ENCODE measurements at regions not wholly inside any gene's neighbourhood (a gene's known extent, or its start where the extent isn't known, plus 50 kb on each side); places are given as distances from the start of the nearest gene placed in this dataset.
"Not testable (repeated sequence)": the region's sequence is repeated elsewhere in the genome, so short reads cannot be mapped to it uniquely, and the experiment has no call there.

DNA sequence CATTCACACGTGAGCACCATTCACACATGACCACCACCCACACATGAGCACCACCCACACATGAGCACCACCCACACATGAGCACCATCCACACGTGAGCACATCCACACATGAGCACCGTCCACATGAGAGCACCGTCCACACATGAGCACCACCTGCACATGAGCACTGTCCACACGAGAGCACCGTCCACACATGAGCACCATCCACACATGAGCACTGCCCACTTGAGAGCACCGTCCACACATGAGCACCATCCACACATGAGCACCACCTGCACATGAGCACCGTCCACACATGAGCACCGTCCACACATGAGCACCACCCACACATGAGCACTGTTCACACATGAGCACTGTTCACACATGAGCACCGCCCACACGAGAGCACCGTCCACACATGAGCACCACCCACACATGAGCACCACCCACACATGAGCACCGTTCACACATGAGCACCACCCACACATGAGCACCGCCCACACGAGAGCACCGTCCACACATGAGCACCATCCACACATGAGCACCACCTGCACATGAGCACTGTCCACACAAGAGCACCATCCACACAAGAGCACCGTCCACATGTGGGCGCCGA, 471.3 kb upstream of the SALL3 start:
- not testable (repeated sequence) for DNase-seq (ENCODE audit: low read depth)

DNA sequence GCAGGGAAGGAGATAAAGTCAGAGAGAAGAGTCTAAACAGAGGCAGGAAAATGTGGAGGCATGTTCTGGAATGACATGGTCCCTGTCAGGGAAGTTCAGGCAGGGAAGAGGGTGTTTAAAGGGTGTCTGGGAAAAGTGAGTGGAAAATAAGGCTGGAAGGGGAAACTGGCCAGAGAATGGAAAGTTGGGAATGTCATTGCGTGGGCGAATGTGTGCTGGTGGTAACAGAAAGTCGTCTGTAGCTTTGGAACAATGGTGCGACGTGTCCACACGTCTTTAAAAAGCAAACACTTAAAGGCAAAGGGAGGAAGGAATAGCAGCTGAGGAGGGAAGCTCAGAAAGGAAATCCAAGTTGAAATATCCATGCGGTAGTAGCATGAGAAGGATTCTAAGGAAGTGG, 469.5 kb upstream of the SALL3 start:
- no peak for DNase-seq (ENCODE audit: low read depth)

DNA sequence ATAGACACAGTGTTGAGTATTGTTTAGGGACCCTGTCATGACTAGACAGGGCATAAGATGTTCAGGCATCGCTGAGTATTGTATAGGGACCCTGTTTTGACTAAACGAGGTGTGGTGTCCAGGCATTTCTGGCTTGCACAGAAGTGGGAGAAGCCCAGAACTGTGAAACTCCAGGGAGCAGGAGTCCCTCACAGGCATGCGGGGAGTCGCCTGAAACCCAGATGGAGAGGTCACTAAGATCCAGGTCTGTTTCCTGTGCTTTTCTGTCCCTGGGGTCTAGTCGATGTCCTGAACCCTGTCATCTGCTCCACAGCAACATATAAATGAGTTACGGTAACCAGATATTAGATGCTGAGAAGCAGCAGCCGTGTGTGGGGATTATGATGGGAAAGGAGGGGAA, 469.0 kb upstream of the SALL3 start:
- DNase-seq (ENCODE audit: low read depth), result no peak

DNA sequence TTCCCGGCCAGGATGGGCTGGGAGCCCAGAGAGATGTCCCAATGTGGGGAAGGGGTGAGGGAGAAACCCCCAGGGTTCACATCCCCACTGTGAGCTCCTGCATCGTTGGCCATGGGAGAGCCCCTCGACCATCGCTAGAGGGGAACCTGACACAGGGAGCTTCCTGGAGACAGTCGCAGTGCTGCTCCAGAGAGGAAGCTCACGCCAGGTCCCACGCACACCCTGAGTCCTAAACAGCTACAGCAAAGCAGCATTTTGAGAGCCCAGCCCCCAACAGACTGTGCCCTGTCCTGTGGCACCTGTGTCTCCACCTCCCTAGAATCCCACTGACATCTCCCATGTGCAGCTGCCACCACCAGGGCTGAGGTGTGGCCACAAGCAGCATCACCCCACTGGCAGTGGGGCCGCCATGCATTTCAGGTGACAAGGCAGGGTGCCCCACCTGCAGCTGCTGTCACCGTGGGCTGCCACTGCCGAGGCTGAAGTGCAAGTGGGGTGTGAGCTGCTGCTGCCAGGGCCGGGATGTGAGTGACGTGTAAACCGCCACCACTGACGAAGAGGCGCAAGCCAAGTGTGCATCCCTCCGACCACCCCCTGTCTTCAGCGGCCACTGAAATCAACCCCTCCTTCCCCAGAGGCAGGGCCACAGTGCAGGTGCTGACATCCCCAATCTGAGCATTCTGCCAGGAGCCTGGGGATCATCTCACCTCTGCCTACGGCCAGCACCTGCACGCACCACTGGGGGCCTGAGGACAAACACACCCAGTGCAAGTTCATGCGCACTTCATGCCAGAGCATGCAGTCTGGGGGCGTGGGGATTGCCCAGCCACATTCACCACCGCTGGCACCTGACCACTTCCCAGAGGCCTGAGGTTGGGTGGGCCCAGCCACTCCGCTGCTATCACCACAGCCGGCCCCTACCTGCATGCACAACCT, 467.7 kb upstream of the SALL3 start:
- DNase-seq (ENCODE audit: low read depth), result no peak

DNA sequence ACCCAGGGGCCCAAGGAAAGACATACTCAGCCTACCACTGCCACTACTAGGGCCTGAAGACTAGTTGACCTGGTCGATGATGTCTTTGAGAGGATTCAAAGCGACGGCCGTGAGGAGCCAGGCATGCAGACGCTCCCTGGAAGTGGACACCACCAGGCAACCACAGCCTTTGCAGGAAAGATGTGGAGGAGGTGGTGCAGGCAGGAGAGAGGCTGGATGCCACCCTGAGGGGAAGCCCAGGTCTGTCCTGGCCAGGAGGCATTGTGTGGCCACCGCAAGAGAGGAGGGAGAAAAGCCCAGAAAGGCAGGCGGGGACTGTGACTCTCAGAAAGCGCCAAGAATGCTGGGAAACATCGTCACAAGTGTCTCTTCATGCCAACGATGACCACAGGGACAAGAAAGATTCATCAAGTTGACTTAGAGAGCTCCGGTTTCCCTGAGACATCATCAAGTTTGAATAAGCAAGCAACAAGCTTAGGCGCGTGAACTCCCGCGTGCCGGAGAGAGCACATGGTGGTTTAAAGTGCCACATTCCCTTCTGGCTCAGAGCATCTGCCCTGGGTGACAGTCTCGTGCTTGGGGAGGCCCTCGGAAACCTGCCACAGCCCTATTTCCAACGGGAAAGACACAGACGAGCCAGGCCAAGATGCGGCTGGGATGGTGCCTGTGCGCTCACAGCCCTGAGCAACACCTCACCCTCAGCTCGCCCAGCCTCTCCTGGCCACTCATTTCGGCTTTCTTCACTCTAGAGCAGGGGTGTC, 464.5 kb upstream of the SALL3 start:
- no peak for DNase-seq (ENCODE audit: low read depth)

DNA sequence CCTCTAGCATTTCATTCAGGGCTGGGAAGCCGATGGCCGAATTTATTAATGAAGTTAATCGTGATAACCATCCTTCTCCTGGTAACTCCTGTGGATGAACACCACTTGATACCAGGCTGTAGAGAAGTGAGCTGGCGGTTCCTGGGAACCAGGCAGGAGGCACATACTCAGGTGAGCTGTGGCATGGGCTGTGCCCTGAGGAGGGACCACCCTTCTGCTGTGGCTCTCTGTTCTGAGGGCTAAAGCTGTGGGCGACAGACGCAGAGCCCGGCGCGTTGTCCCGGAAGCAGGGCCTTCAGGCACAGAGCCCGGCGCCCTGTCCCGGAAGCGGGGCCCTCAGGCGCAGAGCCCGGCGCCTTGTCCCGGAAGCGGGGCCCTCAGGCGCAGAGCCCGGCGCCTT, 462.3 kb upstream of the SALL3 start:
- DNase-seq (ENCODE audit: low read depth), result no peak

DNA sequence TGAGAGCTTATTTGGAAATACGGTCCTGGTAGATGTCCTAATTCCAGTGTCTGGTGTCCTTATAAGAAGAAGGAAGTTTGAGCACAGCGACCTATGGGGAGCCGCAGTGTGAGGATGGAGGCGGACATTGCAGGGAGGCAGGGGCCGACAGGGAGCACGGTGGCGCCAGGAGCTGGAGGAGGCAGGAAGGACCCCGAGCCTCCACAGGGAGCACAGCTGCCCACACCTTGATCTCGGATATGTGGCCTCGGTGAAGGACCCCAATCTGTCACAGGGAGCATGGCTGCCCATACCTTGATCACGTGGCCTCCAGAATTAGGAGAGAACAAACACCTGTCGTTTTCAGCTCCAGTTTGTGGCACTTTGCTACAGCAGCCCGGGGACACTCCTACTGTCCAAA, 461.6 kb upstream of the SALL3 start:
- no peak for DNase-seq (ENCODE audit: low read depth)

DNA sequence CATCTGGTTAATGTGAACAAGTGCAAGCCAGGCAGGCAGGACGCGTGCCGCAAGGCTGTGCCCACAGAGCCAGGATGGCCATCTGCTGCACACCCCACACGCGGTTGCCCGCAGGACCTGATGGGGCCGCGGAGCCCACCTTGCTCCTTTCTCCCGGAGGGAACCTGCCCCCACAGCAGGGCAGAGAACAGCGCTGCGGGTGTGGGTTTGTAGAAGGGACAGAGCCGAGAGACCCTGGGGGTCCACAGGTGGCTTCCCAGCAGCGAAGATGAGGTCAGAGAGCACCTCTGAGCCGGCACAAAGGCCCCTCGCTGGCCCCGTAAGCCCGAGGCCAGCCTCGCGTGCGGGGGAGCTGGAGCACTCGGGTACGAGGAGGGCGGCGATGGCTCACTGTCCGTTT, 460.8 kb upstream of the SALL3 start:
- no peak for DNase-seq (ENCODE audit: low read depth)

DNA sequence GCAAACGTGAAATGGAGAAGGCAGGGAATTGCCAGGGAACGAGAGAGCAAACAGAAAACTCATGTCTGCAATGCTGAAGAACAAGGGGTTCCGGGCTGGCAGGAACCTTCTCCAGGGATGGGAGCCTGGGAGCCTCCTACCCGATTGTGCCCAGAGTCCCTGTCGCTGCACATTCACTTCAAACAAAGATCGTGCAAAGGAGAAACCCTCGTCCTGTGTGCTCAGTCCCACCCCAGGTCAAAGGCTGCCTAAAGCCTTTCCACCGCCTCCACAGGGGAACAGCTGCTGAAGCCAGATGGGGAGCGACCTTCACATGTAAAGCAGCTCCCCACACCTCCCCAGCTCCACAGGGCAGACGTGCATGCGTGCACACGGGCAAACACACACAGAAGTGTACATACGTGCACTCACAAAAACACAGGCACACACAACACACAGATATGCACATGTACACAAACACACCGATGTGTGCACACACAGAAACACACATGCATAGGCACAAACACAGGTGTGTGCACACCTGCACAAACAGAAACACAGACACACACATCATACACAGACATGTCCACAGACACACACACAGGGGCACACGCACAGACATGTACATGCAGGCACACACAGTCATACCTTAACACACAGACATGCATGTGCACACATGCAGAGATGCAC, 460.1 kb upstream of the SALL3 start:
- DNase-seq (ENCODE audit: low read depth), result no peak

DNA sequence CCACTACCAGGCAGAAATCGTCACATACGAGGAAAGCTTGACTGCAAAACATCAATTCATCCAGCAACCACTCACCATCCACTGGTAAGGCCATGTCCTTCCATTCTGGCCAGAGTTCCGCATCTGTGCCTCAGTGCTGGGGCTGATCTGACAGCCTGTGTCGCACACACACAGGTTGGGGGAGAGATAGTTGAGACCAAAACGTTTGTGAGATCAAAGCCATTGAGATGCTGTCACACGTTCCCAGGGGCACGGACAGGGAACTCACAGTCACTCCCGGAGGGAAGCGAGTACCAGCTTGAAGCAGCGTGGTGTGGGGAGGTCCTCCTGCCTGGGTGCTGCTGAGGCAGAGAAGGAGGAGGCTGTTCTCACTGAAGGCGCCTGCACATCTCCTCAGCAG, 458.5 kb upstream of the SALL3 start:
- no peak for DNase-seq (ENCODE audit: low read depth)

DNA sequence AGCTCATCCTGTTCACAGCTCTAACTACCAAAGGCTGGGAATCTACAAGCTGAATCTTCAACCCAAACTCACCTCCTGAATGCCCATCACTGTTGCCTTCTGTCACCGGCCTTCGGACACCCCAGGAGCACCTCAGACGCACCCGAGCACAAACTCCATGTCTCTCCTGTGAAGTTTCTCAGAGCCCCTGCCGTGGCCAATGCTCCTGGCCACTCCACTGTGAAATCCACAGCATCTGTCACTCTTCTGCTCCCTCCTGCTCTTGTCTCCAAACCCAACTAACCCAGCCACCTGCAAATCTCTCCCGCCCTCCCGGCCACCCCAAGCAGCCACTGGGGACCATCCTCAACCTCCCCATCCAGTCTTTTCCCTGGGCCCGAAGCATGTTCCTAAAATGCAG, 457.9 kb upstream of the SALL3 start:
- DNase-seq (ENCODE audit: low read depth), result no peak

DNA sequence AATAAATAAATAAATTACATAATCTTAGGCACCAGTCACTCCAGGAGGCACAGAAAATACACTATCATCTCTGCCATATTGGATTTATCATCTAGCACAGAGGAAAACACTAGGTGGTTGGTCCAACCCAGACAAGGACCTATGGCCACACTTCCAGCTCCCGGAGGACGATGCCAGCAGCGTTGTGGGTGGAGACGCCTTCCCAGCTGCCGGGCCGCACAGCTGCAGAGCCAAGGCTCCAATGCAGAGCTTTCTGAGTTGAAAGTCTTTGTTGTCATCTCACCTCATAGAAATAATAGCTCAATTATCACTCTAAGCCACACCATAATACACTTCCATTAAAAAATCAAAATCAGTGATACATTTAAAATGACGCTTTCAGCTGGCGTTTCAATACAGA, 457.1 kb upstream of the SALL3 start:
- no peak for DNase-seq (ENCODE audit: low read depth)

DNA sequence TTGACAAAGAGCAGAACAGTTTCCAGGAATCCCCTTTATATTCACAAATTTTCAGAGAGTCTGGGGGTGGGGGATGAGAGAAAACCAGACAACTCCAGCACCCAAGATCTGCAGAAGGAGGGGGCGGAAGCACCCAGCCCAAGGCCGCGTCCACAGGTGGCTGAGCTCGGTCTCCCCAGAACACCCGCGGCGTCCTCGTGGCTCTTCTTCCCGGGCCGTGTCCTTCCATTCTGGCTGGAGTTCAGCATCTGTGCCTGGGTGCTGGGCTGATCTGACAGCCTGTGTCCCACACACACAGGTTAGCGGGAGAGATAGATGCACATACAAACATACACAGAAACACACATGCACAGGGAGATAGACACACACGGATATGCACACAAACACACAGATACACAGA, 455.8 kb upstream of the SALL3 start:
- DNase-seq (ENCODE audit: low read depth), result no peak

DNA sequence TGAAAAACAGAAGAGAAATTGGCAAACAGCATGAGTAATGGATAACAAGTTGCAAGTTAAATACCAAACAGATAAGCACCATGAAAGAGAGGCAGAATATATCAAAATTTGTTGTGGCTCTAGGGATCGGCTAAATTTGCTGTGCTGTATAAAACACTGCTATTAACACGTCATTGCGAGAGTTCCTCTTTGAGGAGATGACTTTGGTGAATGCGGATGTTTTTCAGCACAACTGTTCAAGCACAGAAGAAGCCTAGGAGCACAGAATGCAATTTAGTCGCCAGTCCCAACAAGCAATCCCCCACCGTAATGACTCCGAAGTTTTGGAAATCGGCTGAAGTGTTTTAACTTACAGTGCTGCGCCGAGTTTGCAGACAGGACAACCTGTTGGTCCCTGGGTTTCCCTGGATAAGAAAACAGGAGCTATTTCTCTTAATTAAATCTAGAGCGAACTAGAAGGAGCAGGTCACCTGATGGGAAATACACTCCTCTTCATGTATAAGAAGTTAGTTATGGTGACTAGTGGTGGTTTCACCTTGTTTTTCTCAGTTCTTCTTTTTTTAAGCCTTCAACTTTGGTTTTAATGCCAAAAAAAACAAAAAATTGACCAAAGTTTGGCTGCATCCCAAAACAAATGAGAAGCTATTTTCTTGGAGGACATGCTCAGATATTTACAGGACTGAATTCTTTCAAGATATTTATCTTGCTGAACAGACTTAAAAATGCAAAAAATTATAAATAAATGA, 454.1 kb upstream of the SALL3 start:
- no peak for DNase-seq (ENCODE audit: low read depth)

DNA sequence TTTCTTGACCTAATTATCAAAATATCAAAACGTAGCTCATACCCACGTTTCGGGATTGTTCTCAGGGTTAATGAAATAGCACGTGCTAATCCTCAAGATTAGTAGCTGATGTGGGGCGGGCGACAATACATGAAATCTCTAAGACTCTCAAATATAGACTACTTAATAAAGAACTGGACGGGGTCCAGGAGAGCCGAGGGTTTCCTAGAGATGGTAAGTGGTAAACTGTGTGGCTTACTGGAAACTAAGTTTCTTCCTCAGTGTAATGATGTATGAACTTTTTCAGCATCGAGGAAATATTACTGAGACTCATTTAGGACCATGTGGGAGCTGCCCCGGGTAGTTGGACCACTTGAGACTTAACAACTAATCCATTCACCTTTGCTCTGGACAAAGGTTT, 453.3 kb upstream of the SALL3 start:
- DNase-seq (ENCODE audit: low read depth), result no peak

DNA sequence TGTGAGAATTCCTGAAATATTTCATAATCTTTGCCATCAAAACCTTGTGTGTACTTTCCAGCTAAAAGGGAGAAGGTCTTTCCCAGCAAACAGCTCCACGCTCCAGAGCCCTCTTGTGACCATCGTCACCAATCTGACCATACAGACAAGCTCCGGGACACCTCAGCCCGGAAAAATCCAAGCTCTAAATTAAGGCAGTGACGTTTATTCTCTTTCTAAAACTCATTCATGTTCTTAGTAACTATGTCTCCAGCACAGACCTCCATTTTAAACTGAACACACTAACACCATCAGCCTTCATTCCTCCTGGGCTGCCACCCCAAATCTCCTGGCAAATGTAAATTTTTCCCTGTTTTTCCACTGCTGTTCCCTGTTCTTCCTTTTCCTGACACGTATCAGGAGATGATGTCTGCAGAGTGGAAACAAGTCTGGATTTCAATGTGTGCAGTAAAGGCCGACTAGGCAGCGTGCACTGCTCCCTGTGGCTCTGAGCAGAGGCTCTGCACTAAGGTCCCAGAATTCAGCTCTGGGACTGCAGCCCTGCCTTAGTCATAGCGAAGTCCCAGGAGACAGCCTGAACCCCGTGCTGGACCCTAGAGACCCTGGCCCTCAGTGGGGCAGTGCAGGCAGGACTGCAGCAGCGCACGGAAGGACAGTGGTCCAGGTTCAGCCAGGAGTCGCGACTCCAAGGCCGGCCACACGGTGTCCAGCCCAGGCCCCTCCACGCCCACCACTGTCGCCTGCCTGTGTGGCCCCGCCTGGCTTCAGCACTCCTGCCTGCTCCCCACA, 452.5 kb upstream of the SALL3 start:
- no peak for DNase-seq (ENCODE audit: low read depth)

DNA sequence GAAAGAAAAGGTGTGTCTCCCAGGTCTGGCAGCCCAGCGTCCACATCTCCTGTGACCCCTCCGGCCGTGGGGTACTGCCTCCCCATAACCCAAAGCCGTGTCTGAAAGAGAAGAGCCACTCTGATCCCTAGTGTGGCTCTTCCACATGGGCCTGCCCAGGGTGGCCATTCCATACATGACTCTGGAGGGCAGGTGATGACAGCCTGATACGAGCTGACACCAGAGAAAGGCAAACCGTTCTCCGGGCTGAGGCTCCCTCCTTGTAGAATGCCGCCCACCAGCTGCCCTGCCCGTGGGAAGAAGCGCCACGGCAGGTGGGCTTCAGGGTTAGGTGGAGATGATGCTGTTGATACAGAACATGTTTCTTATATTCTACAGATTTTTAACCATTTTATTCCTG, 451.6 kb upstream of the SALL3 start:
- DNase-seq (ENCODE audit: low read depth), result no peak

DNA sequence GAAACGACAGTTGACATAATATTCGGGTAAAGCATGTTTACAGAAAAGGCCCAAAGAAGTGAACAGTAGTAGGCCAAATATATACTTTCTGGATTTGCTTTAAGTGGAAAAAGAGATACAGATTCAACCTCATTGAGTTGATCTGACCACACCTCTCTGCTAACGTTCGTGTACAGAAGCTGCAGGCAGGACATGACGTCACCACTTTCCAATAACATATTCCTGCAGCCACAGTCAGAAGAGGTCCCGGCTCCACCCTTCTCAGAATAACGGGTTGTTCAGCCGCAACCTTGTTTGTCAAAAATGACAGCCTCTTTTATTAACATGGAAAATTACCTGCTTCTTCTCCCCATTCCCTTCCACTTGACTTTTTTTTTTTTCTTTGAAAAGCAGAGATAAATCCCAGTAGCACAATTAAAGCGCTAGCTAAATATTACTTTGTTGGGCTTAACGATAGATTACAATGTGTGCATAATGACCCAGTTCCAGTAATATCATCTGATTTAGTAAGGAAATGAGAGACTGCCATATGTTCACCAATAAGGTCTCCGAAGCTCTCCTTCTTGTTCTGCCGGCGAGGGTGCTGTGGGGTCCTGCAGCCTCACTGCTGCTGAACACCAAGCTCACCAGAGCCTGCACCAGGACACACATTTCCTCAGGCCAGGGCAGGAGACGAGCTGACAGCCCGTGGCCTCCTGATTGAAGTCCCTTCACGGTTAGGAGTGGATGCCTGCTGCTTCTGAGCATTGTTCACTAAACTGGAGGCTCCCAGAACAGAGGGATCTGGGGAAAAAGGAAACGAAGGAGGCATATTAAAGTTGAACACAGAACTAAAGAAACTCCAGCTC, 451.0 kb upstream of the SALL3 start:
- DNase-seq (ENCODE audit: low read depth), result no peak

DNA sequence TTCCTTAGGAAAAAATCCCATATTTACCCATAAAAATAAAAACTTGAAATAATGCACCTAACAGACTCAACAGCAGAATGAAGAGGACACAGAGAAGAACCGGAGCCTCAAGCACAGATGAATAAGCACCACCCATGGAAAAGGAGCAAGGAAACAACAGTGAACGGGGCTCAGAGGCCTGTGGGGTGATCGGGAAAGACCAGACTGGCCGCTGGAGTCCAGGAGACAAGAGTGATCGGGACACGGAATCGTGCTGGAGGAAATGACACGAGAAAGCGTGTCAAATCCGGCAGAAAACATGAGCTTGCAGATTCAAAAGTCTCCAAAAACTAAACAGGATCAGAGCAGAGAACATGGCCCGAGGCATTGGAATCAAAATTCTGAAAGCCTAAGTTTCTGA, 448.0 kb upstream of the SALL3 start:
- DNase-seq (ENCODE audit: low read depth), result no peak

All from activated gamma-delta T cell treated with anti-CD3 and anti-CD28 coated beads, Interleukin-2, amount 50 U/mL, for 16 hours (primary cell).